Ishikawa (cell line): ENCODE measurements at regions not wholly inside any gene's neighbourhood (a gene's known extent, or its start where the extent isn't known, plus 50 kb on each side); places are given as distances from the start of the nearest gene placed in this dataset.
A peak's percentile ranks its signal among the peaks of the same experiment; 100 is the strongest.

ENCODE experiments used
- CREB1 ChIP-seq: IDR thresholded peaks from 2 replicates; pipeline ENCODE4 v1.6.1; 2012; ENCODE audit warnings: low read depth
- EGR1 ChIP-seq: IDR thresholded peaks from 2 replicates; pipeline ENCODE4 v1.6.1; 2012
- EP300 ChIP-seq: IDR thresholded peaks from 2 replicates; pipeline ENCODE4 v1.6.1; 2012; ENCODE audit warnings: borderline replicate concordance
- FOXM1 ChIP-seq: IDR thresholded peaks from 2 replicates; pipeline ENCODE4 v1.6.1; 2012; ENCODE audit warnings: low read depth, borderline replicate concordance
- MAX ChIP-seq: IDR thresholded peaks from 2 replicates; pipeline ENCODE4 v1.6.1; 2012
- NFIC ChIP-seq: IDR thresholded peaks from 2 replicates; pipeline ENCODE4 v1.6.1; 2012
- RAD21 ChIP-seq: IDR thresholded peaks from 2 replicates; pipeline ENCODE4 v1.6.1; 2012; ENCODE audit warnings: low read depth
- REST ChIP-seq: IDR thresholded peaks from 2 replicates; pipeline ENCODE4 v1.6.1; 2012; ENCODE audit warnings: low read depth, mild to moderate bottlenecking
- TAF1 ChIP-seq: IDR thresholded peaks from 2 replicates; pipeline ENCODE4 v1.6.1; 2012; ENCODE audit warnings: low read depth, mild to moderate bottlenecking
- TCF12 ChIP-seq: IDR thresholded peaks from 2 replicates; pipeline ENCODE4 v1.6.1; 2012; ENCODE audit warnings: low read depth
- TEAD4 ChIP-seq: IDR thresholded peaks from 2 replicates; pipeline ENCODE4 v1.6.1; 2012
- USF1 ChIP-seq: IDR thresholded peaks from 2 replicates; pipeline ENCODE4 v1.6.1; 2012
- ZBTB7A ChIP-seq: IDR thresholded peaks from 2 replicates; pipeline ENCODE4 v1.6.1; 2012; ENCODE audit warnings: low read depth

- TF ChIP-seq TEAD4 (no peak), REST (no peak), TCF12 (no peak), MAX (no peak), EGR1 (no peak), TAF1 (no peak), CREB1 (no peak), EP300 (no peak), RAD21 (no peak), ZBTB7A (no peak), FOXM1 (no peak), USF1 (peak; percentile 86), NFIC (peak; percentile 58)
These were observed 381.7 kb downstream of the GPAT3 start for GRCh38 chr4:83917572-83917971.
